ENCODE measurements at regions not wholly inside any gene's neighbourhood (a gene's known extent, or its start where the extent isn't known, plus 50 kb on each side); places are given as distances from the start of the nearest gene placed in this dataset.

DNA sequence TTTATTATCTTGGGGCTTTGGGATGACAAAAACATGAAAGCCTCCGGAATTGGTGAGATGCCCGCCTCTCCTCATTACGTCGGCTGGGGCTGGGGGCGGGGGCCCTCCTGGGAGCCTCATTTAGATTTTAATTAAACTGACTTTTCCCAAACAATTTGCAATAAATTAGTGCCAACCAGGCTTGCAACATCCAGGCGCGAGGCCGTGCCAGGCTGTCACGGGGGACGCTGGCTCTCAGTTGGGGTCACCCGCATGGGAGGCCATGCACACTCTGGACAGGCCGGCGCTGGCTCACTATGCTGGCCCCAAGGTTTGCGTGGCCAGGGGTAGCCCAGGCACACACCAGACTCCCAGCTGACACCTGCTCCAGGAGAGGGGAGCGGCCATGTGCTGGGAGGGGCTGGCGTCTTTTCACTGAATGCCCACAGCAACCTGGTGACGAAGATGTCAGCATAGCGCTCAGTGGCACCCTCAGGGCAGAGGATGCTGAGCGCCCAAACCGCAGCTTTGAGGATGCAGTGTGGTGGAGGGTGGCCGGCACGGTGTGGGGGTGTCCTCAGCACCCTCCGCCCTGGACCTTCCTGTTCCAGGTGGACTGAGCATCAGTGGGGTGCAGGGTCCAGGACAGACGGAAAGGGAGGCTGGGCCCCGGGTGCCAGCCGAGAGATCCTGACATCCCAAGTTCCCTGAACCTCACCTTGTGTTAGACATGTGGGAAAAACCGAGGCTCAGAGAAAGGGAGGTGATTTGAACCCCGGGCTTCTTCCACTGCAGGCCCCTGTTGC, 190.8 kb upstream of the C14orf180 start:
- TF ChIP-seq, protein P1, sequence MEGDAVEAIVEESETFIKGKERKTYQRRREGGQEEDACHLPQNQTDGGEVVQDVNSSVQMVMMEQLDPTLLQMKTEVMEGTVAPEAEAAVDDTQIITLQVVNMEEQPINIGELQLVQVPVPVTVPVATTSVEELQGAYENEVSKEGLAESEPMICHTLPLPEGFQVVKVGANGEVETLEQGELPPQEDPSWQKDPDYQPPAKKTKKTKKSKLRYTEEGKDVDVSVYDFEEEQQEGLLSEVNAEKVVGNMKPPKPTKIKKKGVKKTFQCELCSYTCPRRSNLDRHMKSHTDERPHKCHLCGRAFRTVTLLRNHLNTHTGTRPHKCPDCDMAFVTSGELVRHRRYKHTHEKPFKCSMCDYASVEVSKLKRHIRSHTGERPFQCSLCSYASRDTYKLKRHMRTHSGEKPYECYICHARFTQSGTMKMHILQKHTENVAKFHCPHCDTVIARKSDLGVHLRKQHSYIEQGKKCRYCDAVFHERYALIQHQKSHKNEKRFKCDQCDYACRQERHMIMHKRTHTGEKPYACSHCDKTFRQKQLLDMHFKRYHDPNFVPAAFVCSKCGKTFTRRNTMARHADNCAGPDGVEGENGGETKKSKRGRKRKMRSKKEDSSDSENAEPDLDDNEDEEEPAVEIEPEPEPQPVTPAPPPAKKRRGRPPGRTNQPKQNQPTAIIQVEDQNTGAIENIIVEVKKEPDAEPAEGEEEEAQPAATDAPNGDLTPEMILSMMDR (IDR thresholded peaks at IDR 0.05; ENCODE audit: borderline replicate concordance, control extremely low read depth, extremely low read depth, insufficient read depth, missing control alignments): no peak
- in situ Hi-C loops (cut with MboI; ENCODE audit: low sequenced_read_pairs, unreplicated experiment): no loop called here
- DNase-seq (ENCODE audit: low spot score): peak; percentile 26

DNA sequence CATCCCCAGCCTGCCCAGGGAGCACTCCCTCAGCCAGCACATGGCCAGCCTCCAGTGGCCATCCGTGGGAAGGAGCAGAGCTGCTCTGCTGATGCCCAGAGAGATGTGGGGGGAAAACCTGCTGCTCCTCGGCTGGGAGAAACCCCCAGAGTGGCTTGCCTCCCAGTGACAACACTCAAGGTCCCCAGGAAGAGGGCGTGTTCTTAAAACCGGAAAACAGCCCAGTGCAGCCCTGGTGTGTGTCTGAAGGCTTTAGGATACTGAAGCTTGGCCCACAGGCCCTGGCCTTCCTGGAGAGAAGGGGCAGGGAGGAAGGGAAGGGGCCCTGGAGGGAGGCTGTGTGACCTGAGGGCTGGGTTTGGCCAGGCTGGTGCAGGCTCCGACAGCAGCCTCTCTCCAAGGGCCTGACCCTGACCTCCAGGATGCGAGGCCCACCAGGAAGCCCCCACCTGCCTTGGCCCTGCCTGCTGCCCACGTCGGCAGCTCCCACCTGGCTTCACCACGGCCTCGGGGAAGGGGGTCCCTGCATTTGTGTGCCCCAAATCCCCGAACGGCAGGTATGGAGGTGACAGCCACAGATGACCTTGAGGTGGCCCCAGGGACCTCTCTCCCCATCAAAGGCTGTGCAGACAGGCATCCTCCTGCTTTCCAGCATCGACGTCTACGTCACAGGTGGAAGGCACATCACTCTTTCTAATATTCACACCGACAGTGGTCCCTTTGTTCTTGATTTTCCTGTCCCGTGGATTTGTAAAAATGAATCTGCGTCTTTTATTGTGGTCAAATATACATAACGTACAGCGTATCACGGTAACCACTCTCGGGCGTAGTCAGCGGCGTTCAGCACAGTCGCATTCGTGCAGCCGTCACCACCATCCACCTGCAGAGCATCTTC, 190.0 kb upstream of the C14orf180 start:
- in situ Hi-C loops (cut with MboI; ENCODE audit: low sequenced_read_pairs, unreplicated experiment): no loop called here
- DNase-seq (ENCODE audit: low spot score): peak; percentile 55
- TF ChIP-seq, protein P1 (IDR thresholded peaks at IDR 0.05; ENCODE audit: borderline replicate concordance, control extremely low read depth, extremely low read depth, insufficient read depth, missing control alignments): no peak

DNA sequence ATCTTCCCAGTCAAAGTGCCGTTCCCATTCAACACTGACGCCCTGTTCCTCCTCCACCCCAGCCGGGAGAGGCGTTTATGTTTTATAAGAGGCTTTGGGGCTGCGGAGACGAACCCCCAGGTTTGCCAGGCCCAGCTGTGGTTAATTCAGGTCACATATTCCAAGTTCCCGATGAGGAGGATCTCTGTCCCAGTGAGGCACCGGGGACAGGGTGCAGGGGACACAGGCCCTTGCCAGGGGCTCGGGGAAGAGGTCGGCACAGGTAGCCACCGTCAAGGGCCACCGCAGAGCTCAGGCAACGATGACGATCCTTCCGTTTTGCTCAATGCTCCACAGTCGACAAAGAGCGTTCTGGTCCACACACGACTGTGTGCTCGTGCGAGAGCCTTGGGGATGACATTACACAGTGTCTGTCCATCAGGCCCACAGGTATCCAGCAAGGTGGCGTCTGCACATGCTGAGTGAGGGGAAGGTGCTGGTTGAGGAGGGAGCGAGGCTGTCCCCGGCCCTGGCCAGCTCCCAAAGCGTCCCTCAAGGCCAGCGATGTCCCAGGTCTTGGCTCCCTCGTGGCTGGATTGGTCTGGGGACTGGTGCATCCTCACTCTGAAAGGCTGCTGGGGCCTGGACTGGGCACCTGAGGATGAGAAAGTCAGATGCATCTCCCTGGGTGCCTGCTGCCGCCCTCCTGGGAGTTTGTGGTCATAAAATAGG, 189.2 kb upstream of the C14orf180 start:
- in situ Hi-C loops (cut with MboI; ENCODE audit: low sequenced_read_pairs, unreplicated experiment): no loop called here
- DNase-seq (ENCODE audit: low spot score): peak; percentile 34
- TF ChIP-seq, protein P1 (IDR thresholded peaks at IDR 0.05; ENCODE audit: borderline replicate concordance, control extremely low read depth, extremely low read depth, insufficient read depth, missing control alignments): no peak

DNA sequence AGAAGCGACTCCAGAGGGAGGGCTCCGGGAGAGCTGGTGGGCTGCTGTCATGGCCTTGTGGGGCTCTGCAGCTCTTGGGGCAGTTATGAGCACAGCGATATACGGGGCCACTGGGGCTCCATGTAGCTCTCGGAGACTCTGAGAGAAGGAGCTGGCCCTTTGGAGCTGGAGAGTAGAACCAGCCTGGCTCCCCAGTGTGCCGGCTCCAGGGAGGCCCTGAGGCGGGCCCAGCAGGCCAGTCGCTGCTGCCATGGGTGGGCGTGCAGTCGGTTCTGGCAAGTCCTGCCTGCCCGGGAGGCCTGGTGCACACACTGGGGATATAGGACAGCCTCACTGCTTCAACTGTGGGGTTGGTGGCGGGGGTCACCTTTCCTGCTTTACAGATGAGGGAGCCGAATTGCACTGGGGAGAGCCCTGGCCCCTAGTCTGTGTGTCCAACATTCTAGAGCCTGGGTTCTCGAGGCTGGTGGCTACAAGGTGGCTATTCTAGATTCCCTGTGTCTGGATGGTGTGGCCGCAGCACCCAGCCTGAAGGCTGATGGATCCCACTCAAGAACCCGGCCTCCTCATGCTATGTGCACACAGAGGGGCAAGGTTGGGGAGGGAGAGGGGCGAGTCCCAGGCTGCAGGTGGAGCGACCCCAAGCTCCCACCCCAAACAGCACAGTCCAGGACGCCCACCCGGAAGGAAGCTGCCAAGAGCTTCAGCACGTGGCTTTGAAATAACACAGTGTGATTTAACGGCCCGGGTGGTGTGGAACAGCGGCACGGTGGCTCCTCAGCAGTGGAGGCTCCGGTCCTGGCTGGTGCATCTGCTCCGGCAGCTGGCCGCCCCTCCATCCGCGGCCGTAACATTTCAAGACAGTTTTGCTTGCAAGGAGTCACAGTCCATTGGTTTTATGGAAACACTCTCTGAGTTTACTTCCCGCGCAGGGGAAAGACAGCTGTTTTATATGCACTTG, 188.3 kb upstream of the C14orf180 start:
- in situ Hi-C loops (cut with MboI; ENCODE audit: low sequenced_read_pairs, unreplicated experiment): no loop called here
- no peak for DNase-seq (ENCODE audit: low spot score)
- TF ChIP-seq, protein P1 (IDR thresholded peaks at IDR 0.05; ENCODE audit: borderline replicate concordance, control extremely low read depth, extremely low read depth, insufficient read depth, missing control alignments): no peak

DNA sequence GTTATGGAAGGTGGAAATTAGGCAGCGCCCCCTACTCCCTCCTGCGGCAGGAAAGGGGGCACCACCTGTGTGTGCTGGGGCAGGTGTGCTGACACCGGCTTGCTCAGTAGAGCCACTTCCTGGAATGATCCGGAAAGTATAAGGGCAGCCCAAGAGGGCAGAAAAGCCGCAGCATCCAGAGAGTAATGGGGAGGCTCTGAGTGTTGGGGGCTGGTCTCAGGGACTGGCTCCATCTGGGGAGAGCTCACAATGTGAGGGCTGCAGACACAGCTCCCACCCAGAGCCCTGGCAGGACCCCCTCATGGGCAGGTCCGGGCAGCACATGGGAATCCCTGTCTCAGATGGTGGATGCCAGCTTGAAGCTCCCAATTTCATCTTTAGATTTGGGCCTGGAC, 187.6 kb upstream of the C14orf180 start:
- TF ChIP-seq, protein P1 (IDR thresholded peaks at IDR 0.05; ENCODE audit: borderline replicate concordance, control extremely low read depth, extremely low read depth, insufficient read depth, missing control alignments): no peak
- in situ Hi-C loops (cut with MboI; ENCODE audit: low sequenced_read_pairs, unreplicated experiment): no loop called here
- DNase-seq (ENCODE audit: low spot score): peak; percentile 31
